Activated CD8-positive, alpha-beta T cell treated with anti-CD3 and anti-CD28 coated beads for 36 hours (primary cell): ENCODE measurements at regions not wholly inside any gene's neighbourhood (a gene's known extent, or its start where the extent isn't known, plus 50 kb on each side); places are given as distances from the start of the nearest gene placed in this dataset.

Experiments used
- ATAC-seq: fragments of 200-7000 bp; cut with Tn5 transposase; one replicate; pipeline ENCODE4 v1.10.0; 2021; ENCODE audit warnings: mild to moderate bottlenecking, moderate library complexity
- CTCF ChIA-PET: fragments of 350-600 bp; sonication (Branson Sonifier 250); formaldehyde crosslinking; loops from one replicate; lab custom pipeline; 2021; ENCODE audit warnings: antibody characterized with exemption; lab: Charles Lee
- POLR2A ChIA-PET: fragments of 350-600 bp; sonication (Branson Sonifier 250); formaldehyde crosslinking; loops from one replicate; lab custom pipeline; 2021; ENCODE audit warnings: antibody characterized with exemption; lab: Charles Lee
- DNase-seq: peaks from one replicate; pipeline ENCODE4 v3.0.0-alpha.2; 2020
- H3K27ac Mint-ChIP-seq: one replicate; pipeline ENCODE4 v1.8.0; 2021; ENCODE audit warnings: mild to moderate bottlenecking, mixed read lengths
- H3K27me3 Mint-ChIP-seq: one replicate; pipeline ENCODE4 v1.8.0; 2021; ENCODE audit warnings: mixed read lengths
- H3K36me3 Mint-ChIP-seq: one replicate; pipeline ENCODE4 v1.8.0; 2021; ENCODE audit warnings: low read depth, mixed read lengths
- H3K4me1 Mint-ChIP-seq: one replicate; pipeline ENCODE4 v1.8.0; 2021; ENCODE audit warnings: low read depth, mixed read lengths
- H3K4me3 Mint-ChIP-seq: one replicate; pipeline ENCODE4 v1.8.0; 2021; ENCODE audit warnings: mild to moderate bottlenecking, moderate library complexity, mixed read lengths
- H3K9me3 Mint-ChIP-seq: one replicate; pipeline ENCODE4 v1.8.0; 2021; ENCODE audit warnings: mixed read lengths
- intact Hi-C: fragments of 100-400 bp; cut with micrococcal nuclease; formaldehyde crosslinking; loops from one replicate; pipeline ENCODE4 v1.10.0; 2022
- TF ChIP-seq, protein P1 (sequence below): fragments of 200-600 bp; IDR thresholded peaks from one replicate; pipeline ENCODE4 v1.8.0; 2022; ENCODE audit warnings: antibody characterized with exemption, mild to moderate bottlenecking

DNA sequence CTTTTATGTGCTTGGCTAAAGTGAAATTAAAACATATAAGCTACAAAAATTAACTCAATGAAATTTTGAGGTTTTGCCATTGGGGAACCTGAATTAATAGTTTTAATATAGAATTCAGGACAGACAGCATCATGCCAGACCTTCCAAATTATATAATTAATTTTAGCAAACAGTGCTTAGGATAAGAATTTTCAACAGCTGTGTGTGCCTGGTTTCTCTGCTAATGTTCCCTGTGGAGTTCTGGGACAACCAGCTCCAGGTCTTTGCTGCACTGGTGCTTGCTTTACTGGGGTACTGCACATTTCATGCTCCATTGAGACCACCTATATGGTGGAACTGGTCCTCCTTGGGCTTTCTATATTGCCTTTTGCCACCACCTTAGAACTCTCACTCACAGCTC, 199.5 kb downstream of the NDFIP2 start:
- no peak overlapping the region for H3K27ac Mint-ChIP-seq
- H3K27me3 Mint-ChIP-seq: peaks cover 3% of the 10 kb centered on the region
- H3K4me1 Mint-ChIP-seq: no peaks in the 10 kb centered on the region
- CTCF ChIA-PET: interaction anchor here (0.9 to 2.6 kb wide), 6 partner anchors 9 to 257 kb away, joined by 3 to 27 read pairs (median 4); no protein-coding TSS in a partner anchor
- no peak overlapping the region for H3K4me3 Mint-ChIP-seq
- intact Hi-C loops: no loop called here
- H3K9me3 Mint-ChIP-seq: no peaks in the 10 kb centered on the region
- DNase-seq (no peak), ATAC-seq (no peak)
- no peaks in the 10 kb centered on the region for H3K36me3 Mint-ChIP-seq
- TF ChIP-seq, protein P1, sequence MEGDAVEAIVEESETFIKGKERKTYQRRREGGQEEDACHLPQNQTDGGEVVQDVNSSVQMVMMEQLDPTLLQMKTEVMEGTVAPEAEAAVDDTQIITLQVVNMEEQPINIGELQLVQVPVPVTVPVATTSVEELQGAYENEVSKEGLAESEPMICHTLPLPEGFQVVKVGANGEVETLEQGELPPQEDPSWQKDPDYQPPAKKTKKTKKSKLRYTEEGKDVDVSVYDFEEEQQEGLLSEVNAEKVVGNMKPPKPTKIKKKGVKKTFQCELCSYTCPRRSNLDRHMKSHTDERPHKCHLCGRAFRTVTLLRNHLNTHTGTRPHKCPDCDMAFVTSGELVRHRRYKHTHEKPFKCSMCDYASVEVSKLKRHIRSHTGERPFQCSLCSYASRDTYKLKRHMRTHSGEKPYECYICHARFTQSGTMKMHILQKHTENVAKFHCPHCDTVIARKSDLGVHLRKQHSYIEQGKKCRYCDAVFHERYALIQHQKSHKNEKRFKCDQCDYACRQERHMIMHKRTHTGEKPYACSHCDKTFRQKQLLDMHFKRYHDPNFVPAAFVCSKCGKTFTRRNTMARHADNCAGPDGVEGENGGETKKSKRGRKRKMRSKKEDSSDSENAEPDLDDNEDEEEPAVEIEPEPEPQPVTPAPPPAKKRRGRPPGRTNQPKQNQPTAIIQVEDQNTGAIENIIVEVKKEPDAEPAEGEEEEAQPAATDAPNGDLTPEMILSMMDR: no peak
- POLR2A ChIA-PET: no interaction called here

DNA sequence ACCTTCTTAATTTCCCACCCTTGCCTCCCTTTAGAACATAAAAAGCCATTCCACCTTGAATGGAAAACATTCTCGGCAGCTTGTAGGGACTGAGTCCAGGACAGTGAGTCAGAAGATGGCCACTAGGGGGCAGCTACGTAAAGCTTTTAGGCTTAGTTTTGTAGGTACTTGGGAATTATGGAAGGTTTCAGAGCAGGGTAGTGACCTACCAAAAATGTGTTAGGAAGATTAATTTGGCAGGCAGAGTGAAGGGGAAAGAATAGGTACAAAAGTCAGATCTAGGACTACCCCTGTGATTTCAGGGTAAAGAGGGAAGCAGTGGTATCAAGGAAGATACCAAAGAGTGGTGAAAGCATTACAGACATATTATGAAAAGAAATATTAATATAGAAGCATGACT, 198.4 kb downstream of the NDFIP2 start:
- Mint-ChIP-seq H3K27me3 (peaks cover 3% of the 10 kb centered on the region), H3K27ac (no peak overlapping the region), H3K36me3 (no peaks in the 10 kb centered on the region), H3K9me3 (no peaks in the 10 kb centered on the region), H3K4me3 (no peak overlapping the region), H3K4me1 (no peaks in the 10 kb centered on the region)
- ChIA-PET POLR2A (no interaction called here), CTCF (interaction anchor here (0.7 to 2.6 kb wide), 25 partner anchors 8 to 1338 kb away, joined by 3 to 27 read pairs (median 4); no protein-coding TSS in a partner anchor)
- TF ChIP-seq, protein P1: peak; percentile 83
- intact Hi-C loops: no loop called here
- peak; percentile 73 for DNase-seq
- ATAC-seq: peak; percentile 37

- DNase-seq: no peak
- ChIA-PET POLR2A (no interaction called here), CTCF (interaction anchor here (1.0 to 2.6 kb wide), 8 partner anchors 9 to 1339 kb away, joined by 3 to 27 read pairs (median 6); no protein-coding TSS in a partner anchor)
- ATAC-seq: no peak
- Mint-ChIP-seq H3K36me3 (no peaks in the 10 kb centered on the region), H3K27me3 (peaks cover 3% of the 10 kb centered on the region), H3K27ac (no peak overlapping the region), H3K4me1 (no peaks in the 10 kb centered on the region), H3K9me3 (no peaks in the 10 kb centered on the region), H3K4me3 (no peak overlapping the region)
- TF ChIP-seq, protein P1: no peak
- intact Hi-C loops: no loop called here
These were observed 197.1 kb downstream of the NDFIP2 start for GRCh38 chr13:79678100-79678499.

DNA sequence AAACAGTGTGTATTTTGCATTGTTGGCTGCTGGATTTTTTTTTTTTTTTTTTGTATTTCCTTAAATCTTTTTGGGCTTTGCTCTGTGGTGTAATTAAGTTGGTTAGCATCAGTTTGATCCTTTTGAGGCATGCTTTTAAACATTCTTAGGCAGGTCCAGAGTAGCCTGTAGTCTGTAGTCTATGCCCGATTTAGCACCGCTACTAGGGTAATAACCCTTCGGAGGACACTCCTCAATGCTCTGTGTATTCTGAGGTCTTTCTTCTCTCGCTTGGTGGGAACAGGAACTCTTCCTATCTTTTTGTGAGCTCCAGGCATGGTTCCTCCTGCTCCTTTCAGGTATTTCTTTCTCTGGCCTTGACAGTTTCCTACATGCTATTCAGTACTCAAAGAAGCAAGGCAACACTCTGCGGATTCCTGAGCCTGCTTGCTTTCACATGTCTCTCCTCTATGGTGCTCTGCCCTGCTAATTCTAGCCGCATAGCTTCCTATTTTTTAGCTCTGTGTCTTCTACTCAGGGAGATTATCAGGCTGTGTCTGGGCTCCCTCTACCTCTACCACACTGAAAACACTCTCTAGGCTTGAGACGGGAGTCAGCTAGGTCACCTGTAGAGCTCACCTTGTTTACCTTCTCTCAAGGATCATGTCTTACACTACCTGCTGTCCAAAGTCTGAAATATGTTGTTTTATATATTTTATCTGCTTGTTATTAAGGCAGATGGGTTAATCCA, 195.1 kb downstream of the NDFIP2 start:
- Mint-ChIP-seq H3K27me3 (peaks cover 3% of the 10 kb centered on the region), H3K4me1 (no peaks in the 10 kb centered on the region), H3K27ac (no peak overlapping the region), H3K4me3 (no peak overlapping the region), H3K9me3 (no peaks in the 10 kb centered on the region), H3K36me3 (no peaks in the 10 kb centered on the region)
- CTCF ChIA-PET: interaction anchor here (1.2 kb wide), 1 partner anchor 27 kb away, joined by 4 read pairs; no protein-coding TSS in a partner anchor
- POLR2A ChIA-PET: no interaction called here
- DNase-seq (no peak), ATAC-seq (no peak)
- intact Hi-C loops: no loop called here
- TF ChIP-seq, protein P1: no peak

DNA sequence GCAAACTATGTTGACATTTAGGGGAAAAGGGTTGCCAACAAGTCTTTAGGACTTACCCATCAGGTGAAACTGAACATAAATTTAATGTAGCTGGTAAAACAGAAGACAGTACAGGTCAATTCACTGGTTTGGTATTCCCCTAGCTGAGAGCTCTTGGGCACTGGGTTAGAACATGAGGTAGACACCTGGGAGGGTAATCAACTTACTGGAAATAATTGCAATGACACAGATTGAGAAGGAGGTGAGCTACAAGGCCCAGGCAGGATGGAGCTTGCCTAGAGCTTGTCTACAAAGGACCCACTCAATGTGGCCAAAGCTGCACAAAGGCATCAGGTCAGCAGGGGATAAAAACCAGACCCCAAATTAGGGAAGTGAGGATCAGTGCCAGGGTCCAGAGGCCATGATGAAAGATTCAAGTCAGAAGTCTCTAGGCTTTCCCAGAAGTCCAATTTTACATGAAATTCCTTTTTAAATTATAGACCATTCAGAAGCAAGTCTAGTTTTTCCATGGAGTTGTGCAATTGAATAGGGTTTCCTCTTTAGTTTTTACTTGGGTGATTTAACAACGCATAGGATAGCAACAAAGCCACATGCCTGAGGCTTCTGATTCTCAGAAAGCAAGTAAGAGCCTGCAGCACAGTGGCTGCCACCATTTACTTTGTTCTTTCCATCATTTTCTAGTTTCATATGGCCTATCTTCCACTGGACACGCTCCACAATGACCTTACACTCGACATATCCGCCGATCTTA, 194.0 kb downstream of the NDFIP2 start:
- no peak overlapping the region for H3K27ac Mint-ChIP-seq
- no peaks in the 10 kb centered on the region for H3K9me3 Mint-ChIP-seq
- ATAC-seq: no peak
- TF ChIP-seq, protein P1: no peak
- H3K4me1 Mint-ChIP-seq: no peaks in the 10 kb centered on the region
- POLR2A ChIA-PET: no interaction called here
- peaks cover 3% of the 10 kb centered on the region for H3K27me3 Mint-ChIP-seq
- CTCF ChIA-PET: no interaction called here
- no peak overlapping the region for H3K4me3 Mint-ChIP-seq
- intact Hi-C loops: no loop called here
- H3K36me3 Mint-ChIP-seq: no peaks in the 10 kb centered on the region
- no peak for DNase-seq
